Right renal cortex interstitium (tissue), 3 donors: ENCODE measurements at regions not wholly inside any gene's neighbourhood (a gene's known extent, or its start where the extent isn't known, plus 50 kb on each side); places are given as distances from the start of the nearest gene placed in this dataset.

ENCODE experiments used
- DNase-seq, 3 donors: peaks; one replicate each; pipeline ENCODE4 v3.0.0-alpha.2; 2013; ENCODE audit warnings: low read depth in 3 of 3, low spot score in 2 of 3

DNA sequence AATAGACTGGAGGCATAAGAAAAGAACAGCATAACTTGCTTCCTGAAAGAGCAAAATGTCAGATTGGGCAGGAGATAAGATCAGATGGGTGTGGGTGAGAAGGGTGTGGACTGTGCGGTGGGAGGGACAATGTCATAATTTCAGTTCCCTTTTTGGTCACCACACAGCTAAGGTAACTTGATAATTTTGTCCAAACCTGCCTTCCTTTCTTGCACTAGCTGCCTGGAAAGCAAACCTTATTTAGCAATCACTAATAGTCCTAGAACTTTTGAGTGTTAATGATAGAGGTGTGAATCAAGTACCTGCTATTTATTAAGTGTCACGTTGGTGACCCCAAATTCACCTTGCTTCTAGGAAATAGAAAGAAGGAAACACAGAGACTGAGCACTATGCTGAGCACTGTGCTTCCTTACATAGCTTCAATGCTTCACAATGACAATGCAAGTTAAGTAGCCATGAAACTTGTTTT lies 72.4 kb upstream of the SP4 start:
- no peak for DNase-seq

DNA sequence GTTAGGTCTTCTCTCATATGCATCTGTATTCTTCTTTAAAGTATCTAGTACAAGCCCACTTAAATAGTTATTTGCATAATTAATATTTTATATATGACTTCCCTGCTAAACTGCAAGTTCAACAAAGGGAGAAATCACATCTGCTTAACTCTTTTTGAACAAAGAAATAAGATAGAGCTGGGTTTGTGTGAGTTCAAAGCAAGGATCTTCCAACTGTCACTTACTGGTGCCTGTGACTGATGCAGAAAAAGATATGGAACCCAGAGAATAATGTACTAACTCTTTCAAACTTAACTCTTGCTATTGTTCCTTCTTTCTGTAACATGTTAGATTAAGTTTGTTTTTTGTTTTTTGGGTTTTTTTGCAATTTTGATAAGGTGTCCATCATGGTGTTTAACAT lies 71.3 kb upstream of the SP4 start:
- DNase-seq = no peak

DNA sequence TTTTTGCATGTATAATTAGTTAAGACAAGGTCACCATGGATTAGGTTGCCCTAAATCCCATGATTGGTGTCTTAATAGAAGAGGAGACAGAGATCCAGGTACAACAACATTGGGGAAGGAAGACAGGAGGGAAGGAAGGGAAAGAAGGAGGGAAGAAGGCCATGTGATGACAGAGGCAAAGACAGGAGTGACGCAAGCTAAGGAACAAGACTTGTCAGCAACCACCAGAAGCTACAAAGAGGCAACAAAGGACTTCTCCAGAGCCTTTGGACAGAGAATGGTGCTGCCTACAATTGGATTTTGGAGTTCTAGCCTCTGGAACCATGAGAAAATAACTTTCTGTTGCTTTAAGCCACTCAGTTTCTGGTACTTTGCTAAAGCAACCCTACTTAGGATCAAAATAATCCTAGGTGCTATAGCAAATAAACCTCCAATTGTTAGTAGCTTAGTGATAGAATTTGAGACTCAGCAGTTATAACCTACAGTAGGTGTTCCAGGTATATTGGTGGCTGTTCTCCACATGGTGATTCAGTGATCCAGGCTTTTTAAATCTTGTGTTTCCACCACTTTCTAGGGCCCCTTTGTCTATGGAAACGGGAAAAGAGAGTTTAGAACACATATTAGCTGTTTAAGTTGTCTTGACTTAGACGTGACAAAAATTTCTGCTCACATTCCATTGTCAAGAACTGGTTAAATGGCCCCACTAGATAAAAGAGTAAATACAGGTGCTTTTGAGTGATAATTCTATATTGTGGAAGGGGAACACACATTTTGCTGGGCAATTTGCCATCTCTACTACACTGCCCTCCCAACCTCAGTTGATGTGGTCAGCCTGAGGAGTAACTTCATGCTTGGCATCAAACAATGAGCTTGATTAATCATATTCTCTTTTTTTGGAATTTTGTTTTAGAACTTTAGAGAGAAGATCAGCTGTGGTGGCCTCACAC lies 70.5 kb upstream of the SP4 start:
- DNase-seq = no peak

DNA sequence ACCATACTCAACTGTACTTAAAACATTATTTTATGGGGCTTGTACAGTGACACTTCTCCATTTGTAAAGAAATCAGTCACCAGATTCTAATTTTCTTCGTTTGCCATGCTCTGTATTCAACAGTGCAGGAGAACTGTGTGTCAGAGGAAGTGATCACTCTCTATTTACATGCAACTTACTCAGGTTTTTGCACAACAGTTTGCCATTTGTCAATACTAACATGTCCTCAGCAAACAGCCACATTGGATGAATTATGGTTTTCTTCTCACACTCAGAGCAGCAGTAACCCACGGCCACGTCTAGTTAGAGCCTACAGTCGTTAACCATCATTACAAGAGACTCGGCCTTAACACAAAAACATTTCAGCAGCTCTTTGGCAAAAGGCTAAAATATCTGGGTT lies 69.2 kb upstream of the SP4 start:
- no peak for DNase-seq

DNA sequence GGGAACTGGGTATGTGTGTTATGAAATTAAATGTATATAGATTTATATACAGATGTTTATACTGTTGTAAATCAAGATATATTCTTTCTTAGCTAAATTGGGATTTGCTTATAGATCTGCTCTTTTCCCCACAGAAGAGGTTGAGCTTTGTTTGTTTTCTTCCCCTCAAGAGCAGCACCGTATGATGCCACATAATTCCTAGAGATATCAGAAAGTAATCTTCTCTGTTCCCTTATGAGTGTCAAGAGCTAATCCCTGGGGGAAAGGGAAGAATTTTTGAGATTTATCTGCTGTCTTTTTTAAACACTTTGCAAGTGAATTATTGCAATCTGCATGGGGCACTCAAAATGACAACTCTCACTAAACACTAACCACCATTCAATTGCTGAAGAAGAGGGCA lies 68.7 kb upstream of the SP4 start:
- DNase-seq = no peak

DNA sequence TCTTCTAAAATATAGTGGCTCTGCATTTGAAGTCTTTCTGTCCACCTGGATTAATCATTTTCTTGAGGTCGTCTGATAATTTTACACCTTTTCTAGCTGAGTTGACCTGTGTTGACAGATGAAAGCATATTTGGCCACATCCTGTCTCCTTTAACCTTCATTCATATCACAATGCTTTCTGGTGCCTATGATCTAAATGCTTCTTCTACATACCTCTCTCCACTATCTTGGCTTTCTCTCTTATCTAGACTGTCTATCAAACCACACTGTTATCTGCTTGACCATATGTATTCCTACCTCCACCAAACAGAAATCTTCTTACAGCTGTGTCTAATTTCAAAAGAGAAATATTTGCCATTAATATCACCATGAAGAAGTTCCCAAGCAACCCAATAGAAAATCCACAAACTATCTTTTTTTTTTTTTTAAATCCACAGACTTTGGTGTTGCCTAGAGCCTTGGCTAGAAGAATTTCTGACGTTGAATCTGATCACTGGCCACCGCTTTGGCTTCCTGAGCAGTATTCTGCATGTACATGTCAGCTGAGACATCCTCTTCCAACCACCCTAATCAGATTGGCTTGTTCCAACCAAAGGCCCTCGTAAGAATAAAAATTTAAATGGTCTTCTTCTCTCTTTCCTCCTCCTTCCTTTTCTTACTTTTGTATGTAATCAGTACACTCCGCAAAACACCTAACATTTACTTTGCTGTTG lies 66.3 kb upstream of the SP4 start:
- no peak for DNase-seq

DNA sequence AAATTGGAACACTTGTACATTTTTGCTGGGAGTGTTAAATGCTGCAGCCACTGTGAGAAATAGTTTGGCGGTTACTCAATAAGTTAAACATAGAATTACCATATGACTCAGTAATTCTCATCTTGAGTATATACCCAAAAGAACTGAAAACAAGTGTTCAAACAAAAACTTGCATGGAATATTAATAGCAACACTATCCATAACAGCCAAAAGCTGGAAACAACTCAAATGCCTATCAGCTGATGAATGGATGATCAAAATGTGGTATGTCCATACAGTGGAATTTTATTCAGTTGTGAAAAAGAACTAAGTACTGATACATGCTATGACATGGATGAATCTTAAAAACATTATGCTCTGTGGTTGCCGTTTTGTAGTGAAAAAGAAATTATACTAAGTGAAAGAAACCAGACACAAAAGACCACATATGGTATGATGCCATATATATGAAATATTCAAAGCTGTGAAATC lies 63.0 kb upstream of the SP4 start:
- DNase-seq = no peak

DNA sequence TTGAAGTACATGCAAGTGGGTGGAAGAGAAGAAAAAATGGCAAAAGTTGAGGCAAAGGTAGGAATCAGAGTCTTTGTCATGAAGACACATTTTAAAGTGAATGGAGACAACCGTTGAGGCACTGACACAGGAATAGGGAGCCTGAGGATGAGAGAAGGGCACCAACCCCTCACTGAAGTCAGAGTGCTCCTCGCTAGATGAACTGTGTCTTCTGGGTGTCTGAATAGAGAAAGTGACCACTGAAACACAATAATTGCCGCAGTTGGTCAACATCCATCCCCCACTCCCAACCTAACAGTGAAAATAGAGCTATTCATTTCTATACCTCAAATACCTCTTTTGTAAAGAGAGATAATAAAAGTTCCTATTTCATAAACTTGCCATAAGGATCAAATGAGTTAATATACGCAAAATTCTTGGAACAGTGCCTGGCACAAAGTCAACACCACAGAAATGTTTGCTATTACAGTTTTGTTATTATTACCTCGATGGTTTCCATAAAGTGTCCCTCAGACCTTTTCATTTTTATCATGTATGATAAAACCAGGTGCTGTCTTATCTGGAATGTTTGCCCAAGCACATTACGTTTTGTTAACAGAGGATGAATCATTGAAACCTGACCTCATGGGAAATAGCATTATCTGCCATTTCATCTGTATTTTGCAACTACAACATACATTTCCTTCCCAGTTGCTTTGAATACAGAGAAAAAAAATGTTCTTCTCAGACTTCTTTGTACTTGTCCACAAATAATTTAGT lies 61.8 kb upstream of the SP4 start:
- no peak for DNase-seq

DNA sequence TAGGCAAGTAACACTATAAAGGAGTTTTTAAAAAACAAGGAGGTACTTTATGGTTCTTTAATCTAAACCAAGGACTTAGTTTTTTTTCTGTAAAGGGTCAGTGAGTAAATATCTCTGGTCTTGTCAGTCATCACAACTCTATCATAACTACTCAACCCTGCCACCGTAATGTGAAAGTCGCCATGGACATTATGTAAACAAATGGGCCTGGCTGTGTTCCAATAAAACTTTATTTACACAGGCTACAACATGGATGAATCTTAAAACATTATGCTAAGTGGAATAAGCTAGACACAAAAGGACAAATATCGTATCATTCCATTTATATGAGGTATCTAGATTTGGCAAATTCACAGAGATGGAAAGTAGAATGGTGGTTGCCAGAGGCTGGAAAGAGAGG lies 60.8 kb upstream of the SP4 start:
- no peak for DNase-seq

DNA sequence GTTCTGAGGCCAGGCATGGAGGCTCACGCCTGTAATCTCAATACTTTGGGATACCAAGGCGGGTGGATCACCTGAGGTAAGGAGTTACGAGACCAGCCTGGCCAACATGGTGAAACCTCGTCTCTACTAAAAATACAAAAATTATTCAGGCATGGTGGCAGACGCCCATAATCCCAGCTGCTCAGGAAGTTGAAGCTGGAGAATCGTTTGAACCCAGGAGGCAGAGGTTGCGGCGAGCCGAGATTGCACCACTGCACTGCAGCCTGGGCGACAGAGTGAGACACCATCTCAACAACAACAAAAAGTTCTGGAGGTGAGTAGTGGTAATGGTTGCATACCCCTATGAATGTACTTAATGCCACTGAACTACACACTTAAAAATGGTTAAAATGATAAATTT lies 60.3 kb upstream of the SP4 start:
- DNase-seq = no peak

DNA sequence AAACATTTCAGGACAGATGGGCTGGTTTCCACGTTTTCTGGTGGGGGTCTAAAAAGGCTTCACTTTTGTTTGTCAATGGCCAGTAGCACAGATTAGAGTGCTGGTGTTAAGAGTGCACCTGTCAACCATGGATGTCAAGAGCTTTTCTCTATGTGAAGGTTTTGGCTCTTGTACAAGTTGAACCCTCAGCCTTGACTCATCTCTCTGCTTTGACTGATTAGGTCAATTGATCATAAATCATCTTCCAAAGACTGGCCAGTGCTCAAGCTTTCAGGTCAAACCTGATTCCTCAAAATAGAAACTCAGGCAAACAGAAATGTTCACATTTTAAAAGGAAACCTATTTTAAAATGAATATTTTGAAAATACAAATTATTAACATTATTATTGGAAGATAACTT lies 59.6 kb upstream of the SP4 start:
- DNase-seq = no peak

DNA sequence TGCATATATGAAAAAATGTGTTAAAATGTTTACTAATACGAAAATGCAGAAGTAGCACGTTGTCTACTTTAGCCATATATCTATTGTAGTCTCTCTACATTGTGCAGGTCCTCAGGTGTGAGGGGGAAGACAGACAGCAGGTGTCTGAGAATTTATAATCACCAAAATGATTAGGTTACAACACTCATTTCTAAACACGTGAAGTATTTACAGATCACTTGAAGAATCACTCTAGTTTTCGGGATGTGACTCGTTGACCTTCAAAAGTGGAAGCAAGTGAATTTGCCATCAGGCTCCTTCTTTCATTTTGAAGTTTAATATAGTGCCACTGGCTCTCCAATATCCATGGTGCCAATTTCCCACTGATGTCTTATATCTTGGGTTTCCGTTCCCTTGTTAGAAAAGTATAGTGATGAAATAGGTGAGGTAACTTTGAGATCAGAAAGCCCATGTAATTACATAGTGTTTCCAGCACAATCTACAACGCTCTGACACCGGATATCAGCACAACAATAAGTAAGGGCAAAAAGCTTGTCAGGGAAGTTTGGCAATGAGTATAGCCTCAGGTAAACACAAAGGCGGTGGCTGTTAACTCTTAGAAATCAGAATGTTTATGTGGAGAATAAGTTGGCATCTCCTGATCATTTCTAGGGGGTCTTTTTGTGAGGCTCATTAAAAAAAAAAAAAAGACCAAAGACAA lies 57.5 kb upstream of the SP4 start:
- no peak for DNase-seq

DNA sequence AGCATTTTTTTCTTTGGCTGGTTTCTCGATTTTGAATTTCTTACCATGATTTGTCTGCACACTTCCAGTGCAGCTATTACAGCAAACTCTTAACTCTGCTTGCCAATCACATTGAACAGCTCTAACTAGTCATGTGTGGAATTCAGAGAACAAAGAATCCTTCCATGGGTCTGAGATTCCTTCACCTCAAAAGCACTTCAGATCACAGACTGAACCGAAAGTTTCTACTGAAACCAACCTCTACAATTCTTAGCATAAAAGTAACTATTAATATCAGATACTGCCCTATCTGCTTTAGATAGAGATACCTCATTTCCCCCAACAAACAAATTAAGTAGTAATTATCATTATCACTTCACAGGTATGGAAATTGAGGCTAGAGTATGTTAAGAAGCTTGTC lies 56.5 kb upstream of the SP4 start:
- DNase-seq = no peak

DNA sequence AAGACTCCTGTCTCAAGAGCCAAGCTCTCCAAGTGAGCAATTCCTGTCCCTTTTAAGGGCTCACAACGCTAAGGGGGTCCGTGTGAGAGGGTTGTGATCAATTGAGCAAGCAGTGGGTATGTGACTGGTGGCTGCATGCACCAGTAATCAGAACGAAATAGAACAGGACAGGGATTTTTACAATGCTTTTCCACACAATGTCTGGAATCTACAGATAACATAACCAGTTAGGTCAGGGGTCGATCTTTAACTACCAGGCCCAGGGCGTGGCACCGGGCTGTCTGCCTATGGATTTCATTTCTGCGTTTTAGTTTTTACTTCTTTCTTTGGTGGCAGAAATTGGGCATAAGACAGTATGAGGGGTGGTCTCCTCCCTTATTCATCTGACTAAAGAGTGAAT lies 54.9 kb upstream of the SP4 start:
- no peak for DNase-seq

DNA sequence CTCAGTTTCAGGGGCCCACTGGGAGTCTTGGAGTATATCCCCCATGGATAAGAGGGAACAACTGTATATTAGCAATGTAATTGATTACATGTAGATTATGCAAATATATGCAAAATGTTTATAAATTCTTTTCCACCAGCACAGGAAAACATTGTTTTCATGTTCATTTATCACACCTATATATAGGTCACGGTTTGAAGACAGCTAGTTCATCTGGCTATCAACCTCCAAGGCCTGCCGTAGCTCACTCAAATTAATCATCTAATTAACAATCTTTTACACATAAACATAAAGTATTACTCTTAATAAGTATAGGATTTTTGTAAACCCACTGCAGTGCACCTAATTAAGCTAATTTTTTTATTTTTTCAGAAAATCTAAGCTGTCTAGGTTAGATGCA lies 53.7 kb upstream of the SP4 start:
- no peak for DNase-seq

DNA sequence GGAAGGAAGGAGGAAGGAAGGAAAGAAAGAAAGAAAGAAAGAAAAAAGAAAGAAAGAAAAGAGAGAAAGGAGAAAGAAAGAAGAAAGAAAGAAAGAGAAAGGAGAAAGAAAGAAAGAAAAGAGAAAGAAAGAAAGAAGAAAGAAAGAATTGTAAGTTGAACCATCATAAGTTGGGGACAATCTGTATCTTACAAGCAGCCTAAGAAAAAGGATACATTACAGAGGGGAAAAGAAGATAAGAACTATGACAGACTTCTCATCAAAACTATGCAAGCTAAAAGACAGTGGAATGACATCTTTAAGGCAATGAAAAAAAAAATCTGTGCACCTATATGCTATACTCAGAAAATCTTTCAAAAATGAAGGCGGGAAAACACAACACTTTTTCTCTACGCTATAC lies 50.3 kb upstream of the SP4 start:
- DNase-seq = no peak
